IPS DF 4.7 (cell line): ENCODE measurements at regions not wholly inside any gene's neighbourhood (a gene's known extent, or its start where the extent isn't known, plus 50 kb on each side); places are given as distances from the start of the nearest gene placed in this dataset.
A peak's percentile ranks its signal among the peaks of the same experiment; 100 is the strongest.
"Not testable (repeated sequence)": the region's sequence is repeated elsewhere in the genome, so short reads cannot be mapped to it uniquely, and the experiment has no call there.

Experiments
- DNase-seq: peaks from one replicate; pipeline ENCODE4 v3.0.0-alpha.2; 2013; ENCODE audit warnings: low spot score; ENCODE audit errors: extremely low read depth

- not testable (repeated sequence) for DNase-seq
These were observed 181.1 kb upstream of the TRPC7 start for GRCh38 chr5:136546441-136546840.

- DNase-seq = not testable (repeated sequence)
These were observed 179.7 kb upstream of the TRPC7 start for GRCh38 chr5:136545031-136545430.

- DNase-seq = no peak
These were observed 173.2 kb upstream of the TRPC7 start for GRCh38 chr5:136538534-136538933.

GRCh38 chr5:136529081-136529480 is 163.7 kb upstream of the TRPC7 start:
- no peak for DNase-seq

- no peak for DNase-seq
These were observed 163.2 kb upstream of the TRPC7 start for GRCh38 chr5:136528481-136529030.

GRCh38 chr5:136527311-136527710 is 162.0 kb upstream of the TRPC7 start:
- no peak for DNase-seq

- no peak for DNase-seq
These were observed 161.4 kb upstream of the TRPC7 start for GRCh38 chr5:136526791-136527190.

- no peak for DNase-seq
These were observed 160.7 kb upstream of the TRPC7 start for GRCh38 chr5:136526021-136526420.

GRCh38 chr5:136525597-136525996 is 160.3 kb upstream of the TRPC7 start:
- no peak for DNase-seq

- no peak for DNase-seq
These were observed 157.0 kb upstream of the TRPC7 start for GRCh38 chr5:136522217-136522956.

GRCh38 chr5:136521696-136522095 is 156.4 kb upstream of the TRPC7 start:
- DNase-seq = no peak

GRCh38 chr5:136518814-136519213 is 153.5 kb upstream of the TRPC7 start:
- no peak for DNase-seq

- DNase-seq = no peak
These were observed 152.8 kb upstream of the TRPC7 start for GRCh38 chr5:136518174-136518573.

GRCh38 chr5:136517755-136518154 is 152.4 kb upstream of the TRPC7 start:
- DNase-seq = no peak

GRCh38 chr5:136516637-136517036 is 151.3 kb upstream of the TRPC7 start:
- DNase-seq = no peak

- DNase-seq = no peak
These were observed 148.1 kb upstream of the TRPC7 start for GRCh38 chr5:136513430-136513829.

- no peak for DNase-seq
These were observed 145.7 kb upstream of the TRPC7 start for GRCh38 chr5:136511046-136511445.

- DNase-seq = no peak
These were observed 145.1 kb upstream of the TRPC7 start for GRCh38 chr5:136510481-136510880.

- peak; percentile 25 for DNase-seq
These were observed 140.8 kb upstream of the TRPC7 start for GRCh38 chr5:136506131-136506530.

GRCh38 chr5:136501133-136501532 is 135.8 kb upstream of the TRPC7 start:
- DNase-seq = no peak

GRCh38 chr5:136492587-136492986 is 127.2 kb upstream of the TRPC7 start:
- DNase-seq = no peak

- no peak for DNase-seq
These were observed 126.5 kb upstream of the TRPC7 start for GRCh38 chr5:136491806-136492205.

- DNase-seq = no peak
These were observed 119.5 kb upstream of the TRPC7 start for GRCh38 chr5:136484808-136485325.
